PC-3 (cell line): ENCODE measurements at regions not wholly inside any gene's neighbourhood (a gene's known extent, or its start where the extent isn't known, plus 50 kb on each side); places are given as distances from the start of the nearest gene placed in this dataset.

Experiments used
- CTCF ChIP-seq: fragments of 300-600 bp; sonication (generic); conservative IDR thresholded peaks from 2 replicates; pipeline ENCODE4 v1.5.1; 2017; ENCODE audit warnings: antibody characterized with exemption, low read depth, mild to moderate bottlenecking, low read length
- EZH2 ChIP-seq: fragments of 300-600 bp; sonication (generic); IDR thresholded peaks from one replicate; pipeline ENCODE4 v1.6.1; 2017; ENCODE audit warnings: antibody characterized with exemption, mild to moderate bottlenecking, low read length; ENCODE audit not compliant: unreplicated experiment
- EZH2phosphoT487 ChIP-seq: fragments of 300-600 bp; sonication (generic); IDR thresholded peaks from 2 replicates; pipeline ENCODE4 v1.6.1; 2018; ENCODE audit warnings: mild to moderate bottlenecking, antibody characterized with exemption, low read length, borderline replicate concordance

- TF ChIP-seq CTCF: no peak
- TF ChIP-seq EZH2: no peak
- no peak for TF ChIP-seq EZH2phosphoT487
These were observed 74.3 kb downstream of the TNFSF18 start for GRCh38 chr1:172976222-172977041.
